SK-N-SH (cell line): ENCODE measurements at regions not wholly inside any gene's neighbourhood (a gene's known extent, or its start where the extent isn't known, plus 50 kb on each side); places are given as distances from the start of the nearest gene placed in this dataset.

Experiments used
- FOXM1 ChIP-seq: IDR thresholded peaks from 2 replicates; pipeline ENCODE4 v1.4.0; 2012; ENCODE audit warnings: low read depth, mild to moderate bottlenecking
- RCOR1 ChIP-seq: fragments of 150-350 bp; IDR thresholded peaks from 2 replicates; pipeline ENCODE4 v1.6.1; 2017; ENCODE audit warnings: antibody characterized with exemption, low read length
- TF ChIP-seq, protein P1 (sequence below): fragments of 200-600 bp; sonication (generic); IDR thresholded peaks from 2 replicates; pipeline ENCODE4 v1.6.1; 2017; ENCODE audit warnings: antibody characterized with exemption, mild to moderate bottlenecking, moderate library complexity
- TF ChIP-seq, protein P2 (sequence below): IDR thresholded peaks from 2 replicates; pipeline ENCODE4 v1.4.0; 2012; ENCODE audit warnings: low read depth, borderline replicate concordance

DNA sequence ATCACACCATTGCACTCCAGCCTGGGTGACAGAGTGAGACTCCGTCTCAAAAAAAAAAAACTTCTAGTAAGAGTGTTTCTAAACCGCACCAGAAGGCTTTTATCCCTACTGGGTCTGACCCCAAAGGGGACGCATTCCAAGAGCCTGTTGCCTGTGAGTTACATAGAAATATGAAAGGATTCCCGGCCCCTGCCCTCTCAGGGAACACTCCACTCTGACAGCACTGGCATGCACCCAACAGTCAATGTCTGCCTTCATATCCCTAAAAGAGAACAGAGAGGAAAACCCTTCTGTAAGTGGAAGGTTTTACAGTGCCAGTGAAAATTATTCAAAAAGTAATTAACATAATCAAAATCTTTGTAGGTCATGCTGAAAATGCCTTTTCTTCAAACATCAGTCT is 117.1 kb upstream of the PTPRT start:
- TF ChIP-seq, protein P1, sequence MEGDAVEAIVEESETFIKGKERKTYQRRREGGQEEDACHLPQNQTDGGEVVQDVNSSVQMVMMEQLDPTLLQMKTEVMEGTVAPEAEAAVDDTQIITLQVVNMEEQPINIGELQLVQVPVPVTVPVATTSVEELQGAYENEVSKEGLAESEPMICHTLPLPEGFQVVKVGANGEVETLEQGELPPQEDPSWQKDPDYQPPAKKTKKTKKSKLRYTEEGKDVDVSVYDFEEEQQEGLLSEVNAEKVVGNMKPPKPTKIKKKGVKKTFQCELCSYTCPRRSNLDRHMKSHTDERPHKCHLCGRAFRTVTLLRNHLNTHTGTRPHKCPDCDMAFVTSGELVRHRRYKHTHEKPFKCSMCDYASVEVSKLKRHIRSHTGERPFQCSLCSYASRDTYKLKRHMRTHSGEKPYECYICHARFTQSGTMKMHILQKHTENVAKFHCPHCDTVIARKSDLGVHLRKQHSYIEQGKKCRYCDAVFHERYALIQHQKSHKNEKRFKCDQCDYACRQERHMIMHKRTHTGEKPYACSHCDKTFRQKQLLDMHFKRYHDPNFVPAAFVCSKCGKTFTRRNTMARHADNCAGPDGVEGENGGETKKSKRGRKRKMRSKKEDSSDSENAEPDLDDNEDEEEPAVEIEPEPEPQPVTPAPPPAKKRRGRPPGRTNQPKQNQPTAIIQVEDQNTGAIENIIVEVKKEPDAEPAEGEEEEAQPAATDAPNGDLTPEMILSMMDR: no peak
- TF ChIP-seq RCOR1 (no peak), FOXM1 (no peak)
- TF ChIP-seq, protein P2, sequence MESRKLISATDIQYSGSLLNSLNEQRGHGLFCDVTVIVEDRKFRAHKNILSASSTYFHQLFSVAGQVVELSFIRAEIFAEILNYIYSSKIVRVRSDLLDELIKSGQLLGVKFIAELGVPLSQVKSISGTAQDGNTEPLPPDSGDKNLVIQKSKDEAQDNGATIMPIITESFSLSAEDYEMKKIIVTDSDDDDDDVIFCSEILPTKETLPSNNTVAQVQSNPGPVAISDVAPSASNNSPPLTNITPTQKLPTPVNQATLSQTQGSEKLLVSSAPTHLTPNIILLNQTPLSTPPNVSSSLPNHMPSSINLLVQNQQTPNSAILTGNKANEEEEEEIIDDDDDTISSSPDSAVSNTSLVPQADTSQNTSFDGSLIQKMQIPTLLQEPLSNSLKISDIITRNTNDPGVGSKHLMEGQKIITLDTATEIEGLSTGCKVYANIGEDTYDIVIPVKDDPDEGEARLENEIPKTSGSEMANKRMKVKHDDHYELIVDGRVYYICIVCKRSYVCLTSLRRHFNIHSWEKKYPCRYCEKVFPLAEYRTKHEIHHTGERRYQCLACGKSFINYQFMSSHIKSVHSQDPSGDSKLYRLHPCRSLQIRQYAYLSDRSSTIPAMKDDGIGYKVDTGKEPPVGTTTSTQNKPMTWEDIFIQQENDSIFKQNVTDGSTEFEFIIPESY: no peak
